Ascending aorta (tissue), 2 donors: ENCODE measurements at regions not wholly inside any gene's neighbourhood (a gene's known extent, or its start where the extent isn't known, plus 50 kb on each side); places are given as distances from the start of the nearest gene placed in this dataset.
"Not testable (repeated sequence)": the region's sequence is repeated elsewhere in the genome, so short reads cannot be mapped to it uniquely, and the experiment has no call there.

Experiments
- DNase-seq, 2 donors: peaks; one replicate each; pipeline ENCODE4 v3.0.0-alpha.2; 2019; ENCODE audit warnings: low spot score in 2 of 2
- H3K27ac ChIP-seq, 2 donors: fragments of 200-600 bp; sonication (generic); one replicate each; pipeline ENCODE4 v1.5.1; 2016 to 2017; ENCODE audit warnings: mild to moderate bottlenecking in 1 of 2
- H3K27me3 ChIP-seq: fragments of 200-600 bp; sonication (generic); one replicate; pipeline ENCODE4 v1.5.1; 2017
- H3K36me3 ChIP-seq, 2 donors: fragments of 200-600 bp; sonication (generic); one replicate each; pipeline ENCODE4 v1.5.1; 2016
- H3K4me1 ChIP-seq, 2 donors: fragments of 200-600 bp; sonication (generic); one replicate each; pipeline ENCODE4 v1.5.1; 2016 to 2017; ENCODE audit warnings: mild to moderate bottlenecking in 1 of 2
- H3K4me3 ChIP-seq, 2 donors: fragments of 200-600 bp; sonication (generic); one replicate each; pipeline ENCODE4 v1.5.1; 2016 to 2017; ENCODE audit warnings: mild to moderate bottlenecking in 1 of 2
- H3K9me3 ChIP-seq, 2 donors: fragments of 200-600 bp; sonication (generic); one replicate each; pipeline ENCODE4 v1.5.1; 2016
- intact Hi-C: fragments of 100-400 bp; cut with DNase I; formaldehyde crosslinking; loops from one replicate; pipeline ENCODE4 v1.15.1; 2023
- TF ChIP-seq, protein P1 (sequence below), 3 experiments: fragments of 200-600 bp in 2 of 3; fragments of 450-650 bp in 1 of 3; sonication (generic) in 2 of 3; IDR thresholded peaks; one replicate each; pipeline ENCODE4 v1.5.1; 2016 to 2019; ENCODE audit warnings: antibody characterized with exemption in 3 of 3, mild to moderate bottlenecking in 1 of 3, moderate library complexity in 1 of 3

DNA sequence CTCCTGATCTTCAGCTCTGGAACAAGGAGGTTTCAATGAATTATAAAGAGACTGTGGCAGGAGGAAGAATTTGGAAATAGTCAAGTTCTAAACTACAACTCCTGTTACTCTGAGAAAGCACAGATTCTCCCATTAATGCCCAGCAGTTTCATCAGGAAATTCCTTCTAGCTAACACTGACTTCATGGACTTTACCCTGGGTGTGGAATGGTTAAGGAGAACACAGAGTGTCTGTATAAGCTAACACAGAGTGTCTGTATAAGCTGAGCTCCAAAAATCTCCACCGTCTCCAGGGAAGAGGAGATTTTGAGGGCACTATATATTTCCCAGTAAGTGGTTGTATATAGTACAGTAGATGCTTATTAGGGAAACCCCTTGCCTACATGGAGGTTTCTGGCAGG lies 675.5 kb downstream of the XPNPEP1 start:
- intact Hi-C loops, result no loop called here
- no peaks in the 10 kb centered on the region for H3K4me1 ChIP-seq
- TF ChIP-seq, protein P1, sequence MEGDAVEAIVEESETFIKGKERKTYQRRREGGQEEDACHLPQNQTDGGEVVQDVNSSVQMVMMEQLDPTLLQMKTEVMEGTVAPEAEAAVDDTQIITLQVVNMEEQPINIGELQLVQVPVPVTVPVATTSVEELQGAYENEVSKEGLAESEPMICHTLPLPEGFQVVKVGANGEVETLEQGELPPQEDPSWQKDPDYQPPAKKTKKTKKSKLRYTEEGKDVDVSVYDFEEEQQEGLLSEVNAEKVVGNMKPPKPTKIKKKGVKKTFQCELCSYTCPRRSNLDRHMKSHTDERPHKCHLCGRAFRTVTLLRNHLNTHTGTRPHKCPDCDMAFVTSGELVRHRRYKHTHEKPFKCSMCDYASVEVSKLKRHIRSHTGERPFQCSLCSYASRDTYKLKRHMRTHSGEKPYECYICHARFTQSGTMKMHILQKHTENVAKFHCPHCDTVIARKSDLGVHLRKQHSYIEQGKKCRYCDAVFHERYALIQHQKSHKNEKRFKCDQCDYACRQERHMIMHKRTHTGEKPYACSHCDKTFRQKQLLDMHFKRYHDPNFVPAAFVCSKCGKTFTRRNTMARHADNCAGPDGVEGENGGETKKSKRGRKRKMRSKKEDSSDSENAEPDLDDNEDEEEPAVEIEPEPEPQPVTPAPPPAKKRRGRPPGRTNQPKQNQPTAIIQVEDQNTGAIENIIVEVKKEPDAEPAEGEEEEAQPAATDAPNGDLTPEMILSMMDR (IDR thresholded peaks at IDR 0.05), result no peak

DNA sequence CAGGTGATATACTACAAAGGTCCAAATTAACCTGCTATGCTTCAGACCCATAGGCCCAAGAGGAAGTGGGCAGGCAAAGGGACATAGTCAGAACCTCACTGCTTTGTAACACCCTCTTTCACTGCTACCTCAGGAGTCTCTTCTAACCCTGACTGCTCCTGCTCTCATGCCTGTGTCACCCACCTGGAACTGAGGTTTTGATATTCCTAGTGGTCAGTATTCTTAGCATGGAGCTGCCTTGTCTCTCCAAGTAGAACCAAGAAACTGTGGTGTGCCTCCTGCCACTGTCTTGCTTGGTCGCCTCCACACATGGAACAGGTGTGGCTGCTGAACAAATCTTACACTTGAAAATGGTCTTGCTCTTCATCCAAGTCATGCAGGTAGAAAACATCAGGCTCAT lies 677.5 kb downstream of the XPNPEP1 start:
- Histone ChIP-seq H3K27me3 (no peaks in the 10 kb centered on the region), H3K27ac (no peak overlapping the region), H3K36me3 (no peaks in the 10 kb centered on the region), H3K4me1 (no peaks in the 10 kb centered on the region), H3K9me3 (no peaks in the 10 kb centered on the region), H3K4me3 (no peak overlapping the region)
- TF ChIP-seq, protein P1 (IDR thresholded peaks at IDR 0.05), result no peak
- no peak for DNase-seq
- intact Hi-C loops, result no loop called here

More for the DNA sequence above, 675.5 kb downstream of the XPNPEP1 start:
- no peak for DNase-seq
- Histone ChIP-seq H3K4me3 (no peak overlapping the region), H3K9me3 (no peaks in the 10 kb centered on the region), H3K36me3 (no peaks in the 10 kb centered on the region), H3K27ac (no peak overlapping the region), H3K27me3 (no peaks in the 10 kb centered on the region)

DNA sequence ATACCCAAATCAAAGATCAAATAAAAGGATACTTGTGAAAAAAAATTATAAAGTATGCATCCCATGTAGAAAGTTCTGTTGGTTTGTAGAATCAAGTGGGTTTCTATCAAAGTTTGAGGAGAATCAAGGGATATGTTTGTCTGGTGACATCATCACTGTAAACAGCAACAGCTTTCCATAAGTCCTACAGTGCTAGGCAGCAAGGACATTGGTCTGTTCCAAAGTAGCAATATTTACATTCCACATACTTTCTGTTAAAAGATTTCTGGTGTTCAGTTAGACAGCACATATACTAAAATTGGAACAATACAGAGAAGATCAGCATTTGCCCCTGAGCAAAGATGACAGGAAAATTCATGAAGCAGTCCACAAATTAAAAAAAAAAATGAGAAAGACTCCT lies 683.9 kb downstream of the XPNPEP1 start:
- H3K36me3 ChIP-seq, result no peaks in the 10 kb centered on the region
- intact Hi-C loops, result no loop called here
- H3K9me3 ChIP-seq, result no peaks in the 10 kb centered on the region
- no peaks in the 10 kb centered on the region for H3K27me3 ChIP-seq
- DNase-seq, result no peak
- no peak overlapping the region for H3K4me3 ChIP-seq
- no peaks in the 10 kb centered on the region for H3K4me1 ChIP-seq
- H3K27ac ChIP-seq, result no peak overlapping the region
- TF ChIP-seq, protein P1 (IDR thresholded peaks at IDR 0.05), result no peak

DNA sequence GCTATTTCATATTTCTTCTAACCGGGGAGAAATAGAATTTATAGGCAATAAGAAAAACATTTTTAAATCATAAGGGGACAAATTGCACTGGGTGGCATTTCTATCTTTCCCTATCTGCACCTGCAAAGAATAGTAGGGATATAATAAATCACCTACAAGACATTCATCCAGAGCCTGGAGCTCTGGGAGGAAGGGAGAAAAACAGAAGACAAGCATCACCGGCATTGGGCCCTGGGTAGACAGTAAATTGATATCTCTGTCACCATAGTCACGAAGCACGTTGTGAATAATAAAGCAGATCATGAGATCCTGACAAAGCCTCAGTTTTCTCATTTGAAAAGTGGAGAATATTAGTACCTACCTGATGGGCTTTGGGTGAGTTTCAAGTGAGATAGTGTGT lies 685.6 kb downstream of the XPNPEP1 start:
- no peak for DNase-seq
- Histone ChIP-seq H3K36me3 (no peaks in the 10 kb centered on the region), H3K27ac (no peak overlapping the region), H3K4me3 (no peak overlapping the region), H3K9me3 (no peaks in the 10 kb centered on the region), H3K4me1 (no peaks in the 10 kb centered on the region), H3K27me3 (no peaks in the 10 kb centered on the region)
- TF ChIP-seq, protein P1 (IDR thresholded peaks at IDR 0.05), result no peak
- intact Hi-C loops, result no loop called here

DNA sequence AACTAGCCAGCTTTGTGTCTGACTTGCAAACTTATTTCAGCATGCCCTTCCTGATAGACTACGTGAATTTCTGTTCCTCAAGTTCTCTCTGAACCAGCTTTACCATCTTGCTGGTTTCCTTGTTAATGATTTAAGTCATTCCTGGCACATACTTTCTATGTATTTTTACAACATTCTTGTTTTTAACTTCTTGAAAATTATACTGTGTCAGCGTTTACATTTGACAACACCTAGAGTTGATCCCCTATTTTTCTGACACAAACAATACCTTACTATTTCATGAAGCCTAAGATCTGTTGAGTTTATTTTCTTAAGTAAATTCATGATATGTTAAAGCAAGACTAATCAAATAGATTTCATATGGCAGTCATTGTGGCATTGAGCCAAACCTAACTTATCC lies 686.3 kb downstream of the XPNPEP1 start:
- Histone ChIP-seq H3K36me3 (no peaks in the 10 kb centered on the region), H3K4me1 (no peaks in the 10 kb centered on the region), H3K27ac (no peak overlapping the region), H3K27me3 (no peaks in the 10 kb centered on the region), H3K4me3 (no peak overlapping the region), H3K9me3 (no peaks in the 10 kb centered on the region)
- DNase-seq, result no peak
- TF ChIP-seq, protein P1 (IDR thresholded peaks at IDR 0.05), result no peak
- intact Hi-C loops, result no loop called here

DNA sequence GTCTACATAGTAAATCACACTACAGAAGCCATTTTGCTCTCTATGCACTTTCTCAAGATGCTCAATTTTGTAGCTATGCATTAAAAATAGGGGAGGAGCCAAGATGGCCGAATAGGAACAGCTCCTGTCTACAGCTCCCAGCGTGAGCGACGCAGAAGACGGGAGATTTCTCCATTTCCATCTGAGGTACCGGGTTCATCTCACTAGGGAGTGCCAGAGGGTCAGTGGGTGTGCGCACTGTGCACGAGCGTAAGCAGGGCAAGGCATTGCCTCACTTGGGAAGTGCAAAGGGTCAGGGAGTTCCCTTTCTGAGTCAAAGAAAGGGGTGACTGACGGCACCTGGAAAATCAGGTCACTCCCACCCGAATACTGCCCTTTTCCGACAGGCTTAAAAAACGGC lies 699.8 kb downstream of the XPNPEP1 start:
- DNase-seq, H3K27me3 ChIP-seq, H3K27ac ChIP-seq, H3K4me3 ChIP-seq, H3K4me1 ChIP-seq, H3K9me3 ChIP-seq, H3K36me3 ChIP-seq, intact Hi-C loops: not testable (repeated sequence)
